HG03342 (cell line): ENCODE measurements at regions not wholly inside any gene's neighbourhood (a gene's known extent, or its start where the extent isn't known, plus 50 kb on each side); places are given as distances from the start of the nearest gene placed in this dataset.

Experiments
- ATAC-seq: cut with Tn5 transposase; IDR thresholded peaks from one replicate; pipeline ENCODE4 v1.9.1; 2021; ENCODE audit warnings: mild to moderate bottlenecking, moderate library complexity; ENCODE audit not compliant: unreplicated experiment

DNA sequence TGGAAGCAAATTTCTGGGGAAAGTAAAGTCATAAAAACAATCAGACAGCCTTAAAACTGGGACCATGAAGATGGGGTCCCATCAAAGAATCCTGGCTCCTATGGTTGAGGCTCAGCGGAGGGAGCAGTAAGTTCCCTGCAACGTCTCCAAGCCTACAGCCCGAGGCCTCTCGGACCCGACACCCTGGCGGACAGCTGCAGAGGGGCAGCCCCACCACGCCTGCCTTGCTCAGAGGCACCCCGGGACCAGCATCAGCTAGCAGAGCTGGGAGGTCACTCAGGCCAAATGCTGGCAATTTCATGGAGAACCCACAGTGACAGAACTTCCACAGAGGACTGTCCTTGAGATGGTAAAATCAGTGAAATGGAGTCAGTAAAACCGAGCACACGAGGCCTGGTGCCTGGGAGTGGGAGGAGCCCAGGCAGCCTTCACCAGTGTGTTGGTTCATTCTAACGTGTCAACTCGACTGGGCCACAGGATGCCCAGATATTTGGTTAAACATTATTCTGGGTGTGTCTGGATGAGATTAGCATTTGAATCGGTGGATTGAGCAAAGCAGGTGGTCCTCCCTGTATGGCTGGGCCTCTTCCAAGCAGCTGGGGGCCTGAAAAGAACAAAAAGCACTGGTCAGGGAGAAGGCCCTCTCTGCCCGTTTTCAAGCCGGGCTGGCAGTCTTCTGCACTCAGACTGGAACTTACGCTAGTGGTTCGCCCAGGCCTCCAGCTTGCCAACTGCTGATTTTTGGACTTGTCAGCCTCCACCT lies 96.2 kb upstream of the INSIG1 start:
- ATAC-seq = no peak

DNA sequence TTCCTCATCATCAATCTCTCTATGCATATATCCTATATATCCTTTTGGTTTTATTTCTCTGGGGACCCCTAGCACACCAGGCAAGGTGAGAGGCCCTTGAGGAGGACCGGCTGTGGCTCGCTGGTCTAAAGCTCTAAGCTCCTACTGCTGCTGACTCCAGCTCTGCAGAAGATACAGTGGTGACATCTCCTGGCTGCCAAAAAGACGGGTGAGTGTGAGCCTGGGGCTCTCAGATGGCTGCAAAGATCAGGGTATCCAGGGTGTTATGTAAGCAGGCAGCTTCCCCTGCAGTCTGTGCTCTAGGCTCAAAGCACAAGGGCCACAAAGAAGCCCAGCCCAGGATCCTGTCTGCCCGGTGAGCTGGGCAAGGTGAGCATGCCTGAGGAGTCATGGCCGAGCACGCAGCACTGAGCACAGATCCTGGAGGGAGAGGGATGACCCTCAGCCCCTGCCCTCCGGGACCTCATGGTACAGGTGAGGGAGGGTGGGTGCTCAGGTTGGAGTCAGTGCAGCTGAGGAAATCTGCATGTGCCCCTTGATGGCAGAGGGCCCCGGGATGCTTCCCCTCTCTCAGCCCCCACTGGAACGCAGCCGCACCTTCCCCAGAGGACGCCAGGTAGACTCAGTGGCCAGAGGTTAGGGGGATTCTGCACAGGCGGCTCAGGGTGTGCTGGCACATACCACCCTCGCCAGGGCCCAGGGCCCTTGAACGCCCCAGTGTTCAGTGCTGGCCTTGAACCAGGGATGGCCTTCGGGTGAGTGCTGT lies 95.4 kb upstream of the INSIG1 start:
- ATAC-seq = no peak

DNA sequence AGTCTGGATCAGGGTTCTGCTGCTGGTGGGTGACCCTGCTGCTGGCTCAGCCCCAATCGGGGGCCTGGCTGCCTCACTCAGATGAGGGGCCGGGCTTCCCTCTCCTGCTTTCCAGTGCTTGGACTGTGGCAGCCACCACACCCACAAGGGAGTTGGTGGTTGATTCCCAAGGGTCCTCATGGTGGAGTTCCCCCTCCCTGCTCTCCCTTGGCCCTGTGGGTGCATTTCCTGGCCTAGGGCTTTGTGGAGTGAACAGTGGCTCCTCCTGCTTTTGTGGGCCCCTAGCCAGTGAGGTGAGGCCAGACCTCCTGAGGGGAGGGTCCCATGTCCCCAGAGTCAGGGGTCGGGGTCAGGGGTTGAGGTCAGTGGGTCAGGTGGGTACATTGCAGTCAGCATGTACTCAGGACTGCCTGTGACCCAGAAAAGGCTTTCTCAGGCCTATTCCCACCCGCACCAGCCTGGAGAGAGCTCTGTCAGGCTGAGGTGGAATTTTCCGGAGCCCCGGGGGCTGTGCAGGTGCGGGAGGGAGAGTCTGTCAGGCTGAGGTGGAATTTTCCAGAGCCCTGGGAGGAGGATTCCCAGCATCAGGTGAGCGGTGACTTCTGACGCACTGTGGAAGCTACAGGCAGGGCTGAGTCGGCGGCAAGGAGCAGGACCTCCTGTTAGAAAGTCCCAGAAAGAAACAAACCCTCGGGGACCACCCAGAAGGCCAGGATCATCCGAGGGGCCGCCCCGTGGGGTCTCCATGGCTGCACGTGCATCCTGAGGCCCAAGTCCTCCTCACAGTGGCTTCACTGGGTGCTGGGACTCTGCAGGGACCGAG lies 94.4 kb upstream of the INSIG1 start:
- ATAC-seq = no peak

DNA sequence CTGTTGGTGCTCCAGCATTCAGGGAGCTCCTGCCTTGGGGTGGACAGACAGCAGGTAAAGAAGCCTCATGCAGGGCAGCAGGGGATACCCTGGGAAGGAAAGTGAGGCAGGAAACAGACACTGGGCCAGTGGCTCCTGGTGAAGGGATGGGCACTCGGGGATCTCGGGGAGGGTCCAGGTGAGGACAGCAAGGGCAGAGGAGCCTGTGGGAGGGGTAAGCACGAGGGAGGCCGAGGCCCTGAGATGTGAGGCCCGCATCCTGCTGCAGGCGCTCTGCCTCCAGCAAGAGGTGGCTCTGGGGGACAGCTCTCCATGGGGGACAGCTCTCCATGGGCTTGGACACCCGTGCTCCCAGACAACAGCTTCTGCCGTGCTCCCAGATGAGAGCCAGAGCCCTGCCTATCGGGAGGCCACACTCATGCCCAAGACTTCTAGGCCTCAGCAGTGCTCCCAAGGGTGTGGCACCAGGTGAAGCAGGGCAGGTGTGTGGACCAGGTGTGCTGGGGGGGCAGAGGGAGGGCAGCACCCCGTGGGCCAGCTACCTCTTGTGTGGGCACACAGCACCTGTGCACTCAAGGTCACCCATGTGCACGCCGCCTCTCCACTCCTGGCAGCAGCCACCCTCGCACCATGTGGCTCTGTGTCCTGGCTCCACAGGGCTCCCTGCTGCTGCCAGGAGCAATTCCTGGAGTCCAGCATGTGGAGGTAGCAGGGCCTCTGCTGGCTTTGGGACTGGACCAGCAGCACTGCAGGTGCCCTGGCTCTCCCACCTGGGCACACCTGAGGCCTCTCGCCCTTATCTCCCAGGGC lies 93.6 kb upstream of the INSIG1 start:
- ATAC-seq = no peak

DNA sequence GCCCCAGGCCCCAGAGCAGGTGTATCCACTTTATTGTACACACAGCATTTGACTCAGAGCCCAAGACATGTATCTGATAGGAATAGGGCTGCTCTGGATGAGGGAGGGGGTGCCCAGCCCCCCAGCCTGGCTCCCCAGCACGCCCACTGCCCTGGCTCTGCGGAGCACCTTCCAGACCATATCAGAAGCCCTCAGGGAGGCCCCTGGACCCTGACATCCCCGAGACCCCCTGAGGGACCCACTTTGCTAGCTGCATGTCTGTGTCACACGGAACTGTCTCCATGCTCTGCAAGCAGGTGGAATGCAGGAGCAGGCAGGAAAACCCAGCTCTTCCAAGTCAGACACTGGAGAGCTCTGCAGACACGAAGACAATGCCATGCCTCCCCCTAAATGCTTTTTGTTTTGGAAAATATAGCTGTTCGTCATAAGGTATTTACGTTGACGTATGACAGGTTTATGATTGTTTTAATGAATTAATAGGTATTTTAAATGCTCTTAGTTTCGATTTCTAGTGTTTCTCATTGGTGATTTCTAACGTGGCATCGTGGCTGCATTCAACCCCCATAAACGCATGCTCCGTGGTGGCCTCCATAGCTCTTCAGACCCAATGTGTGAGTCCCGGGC lies 92.8 kb upstream of the INSIG1 start:
- no peak for ATAC-seq

DNA sequence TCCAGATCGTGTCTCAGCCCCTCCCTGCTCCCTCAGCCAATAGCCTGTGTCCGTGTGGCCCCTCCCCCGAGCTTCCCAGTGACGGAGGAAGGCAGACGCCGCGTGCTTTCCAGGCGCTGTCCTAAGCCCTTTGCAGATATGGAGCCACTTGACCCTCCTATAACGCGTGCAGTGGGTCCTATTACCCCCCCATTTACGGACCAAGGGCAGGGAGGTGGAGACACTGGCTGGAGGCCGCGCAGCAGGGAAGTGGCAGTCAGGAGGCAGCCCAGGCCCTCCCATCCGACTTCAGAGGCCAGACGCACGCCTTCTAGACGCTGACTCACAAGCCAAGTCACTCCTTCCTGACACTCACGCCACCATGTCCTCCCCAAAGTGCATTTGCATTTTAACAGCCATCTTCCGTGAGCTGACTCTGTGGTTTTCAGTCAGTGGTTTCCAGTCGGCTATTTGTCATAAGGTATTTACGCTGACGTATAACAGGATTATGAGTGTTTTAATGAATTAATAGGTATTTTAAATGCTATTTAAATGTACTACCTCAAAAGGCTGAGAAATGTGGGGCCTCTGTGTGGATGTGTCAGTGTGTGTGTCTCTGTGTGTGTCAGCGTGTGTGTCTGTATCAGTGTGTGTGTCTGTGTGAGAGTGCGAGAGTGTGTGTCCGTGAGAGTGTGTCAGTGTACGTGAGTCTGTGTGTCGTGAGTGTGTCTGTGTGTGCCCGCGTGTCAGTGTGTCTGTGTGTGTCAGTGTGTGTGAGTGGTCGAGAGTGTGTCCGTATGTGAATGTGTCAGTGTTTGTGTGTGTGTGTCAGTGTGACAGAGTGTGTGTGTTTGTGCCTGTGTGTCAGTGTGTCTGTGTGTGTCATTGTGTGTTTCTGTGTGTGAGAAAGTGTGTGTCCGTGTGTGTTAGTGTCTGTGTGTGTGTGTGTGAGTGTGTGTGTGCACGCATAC lies 92.0 kb upstream of the INSIG1 start:
- peak; percentile 91 for ATAC-seq

DNA sequence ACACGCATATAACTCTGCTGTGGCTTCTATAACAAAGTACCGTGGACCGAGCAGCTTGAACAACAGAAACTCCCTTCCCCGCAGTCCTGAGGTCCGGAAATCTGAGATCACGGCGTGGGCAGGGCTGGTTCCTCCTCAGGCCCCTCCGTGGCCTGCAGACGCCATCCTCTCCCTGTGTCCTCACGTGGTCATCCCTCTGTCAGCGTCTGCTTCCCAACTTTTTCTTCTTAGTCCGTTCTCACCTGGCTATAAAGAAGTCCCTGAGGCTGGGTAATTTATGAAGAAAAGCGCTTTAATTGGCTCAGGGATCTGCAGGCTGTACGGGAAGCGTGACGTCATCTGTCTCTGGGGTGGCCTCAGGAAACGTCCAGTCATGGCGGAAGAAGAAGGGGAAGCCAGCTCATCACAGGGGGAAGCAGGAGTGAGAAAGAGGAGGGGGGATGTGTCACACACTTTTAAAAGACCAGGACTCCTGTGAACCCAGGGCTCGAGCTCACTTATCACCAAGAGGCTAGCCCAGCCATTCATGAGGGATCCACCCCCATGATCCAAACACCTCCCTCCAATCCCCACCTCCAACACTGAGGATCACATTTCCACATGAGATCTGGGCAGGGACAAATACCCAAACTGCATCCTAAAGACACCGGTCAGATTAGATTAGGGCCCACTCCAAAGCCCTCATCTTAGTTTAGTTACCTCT lies 91.2 kb upstream of the INSIG1 start:
- ATAC-seq = no peak

DNA sequence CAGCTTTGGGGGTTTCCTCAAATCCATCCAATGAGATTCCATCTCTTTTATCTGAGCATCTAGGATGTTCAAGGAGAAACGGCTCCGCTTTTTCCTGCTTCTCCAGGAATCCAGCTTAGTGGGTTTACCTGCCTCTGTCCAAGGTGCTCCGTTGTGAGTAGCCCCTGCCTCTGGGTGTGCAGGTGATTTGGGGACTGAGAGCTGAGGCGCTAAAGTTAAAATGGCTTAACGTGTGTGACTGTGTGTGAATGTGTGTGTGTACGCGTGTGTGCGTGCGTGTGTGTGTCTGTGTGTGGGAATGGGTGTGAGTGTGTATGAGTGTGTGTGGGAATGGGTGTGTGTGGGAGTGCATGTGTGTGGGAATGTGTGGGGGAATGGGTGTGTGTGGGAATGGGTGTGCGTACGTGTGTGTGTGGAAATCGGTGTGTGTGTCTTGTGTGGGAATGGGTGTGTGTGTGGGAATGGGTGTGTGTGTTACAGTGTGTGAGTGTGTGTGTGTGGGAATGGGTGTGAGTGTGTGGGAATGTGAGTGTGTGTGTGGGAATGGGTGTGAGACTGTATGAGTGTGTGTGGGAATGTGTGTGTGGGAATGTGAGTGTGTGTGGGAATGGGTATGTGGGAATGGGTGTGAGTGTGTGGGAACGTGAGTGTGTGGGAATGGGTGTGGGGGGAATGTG lies 90.2 kb upstream of the INSIG1 start:
- ATAC-seq = no peak

DNA sequence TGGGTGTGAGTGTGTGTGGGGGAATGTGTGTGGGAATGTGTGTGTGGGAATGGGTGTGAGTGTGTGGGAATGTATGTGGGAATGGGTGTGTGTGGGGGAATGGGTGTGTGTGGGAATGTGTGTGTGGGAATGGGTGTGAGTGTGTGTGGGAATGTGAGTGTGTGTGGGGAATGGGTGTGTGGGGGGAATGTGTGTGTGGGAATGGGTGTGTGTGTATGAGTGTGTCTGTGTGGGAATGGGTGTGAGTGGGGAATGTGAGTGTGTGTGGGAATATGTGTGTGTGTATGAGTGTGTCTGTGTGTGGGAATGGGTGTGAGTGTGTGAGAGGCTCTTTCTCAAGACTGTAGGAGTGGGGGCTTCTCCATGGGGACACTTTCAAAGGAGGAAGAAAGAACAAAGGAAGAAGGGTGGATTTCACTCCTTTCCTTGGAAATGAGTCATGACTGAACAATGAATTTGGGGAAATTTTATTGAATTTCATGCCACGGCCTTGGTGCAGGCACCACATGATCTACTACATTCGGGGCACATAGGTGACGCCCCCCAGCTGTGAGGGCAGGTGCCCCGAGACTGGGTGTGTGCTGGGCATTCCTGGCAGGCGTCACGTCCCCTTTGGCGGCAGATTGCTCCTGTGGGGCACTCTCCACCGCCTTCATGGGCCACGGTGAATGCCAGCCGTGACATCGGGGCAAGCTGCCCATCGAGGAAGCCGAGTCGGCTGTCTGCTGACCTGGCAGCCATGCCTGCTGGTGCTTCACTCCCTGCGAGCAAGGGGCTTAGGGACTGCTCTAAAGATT lies 88.8 kb upstream of the INSIG1 start:
- ATAC-seq = no peak

DNA sequence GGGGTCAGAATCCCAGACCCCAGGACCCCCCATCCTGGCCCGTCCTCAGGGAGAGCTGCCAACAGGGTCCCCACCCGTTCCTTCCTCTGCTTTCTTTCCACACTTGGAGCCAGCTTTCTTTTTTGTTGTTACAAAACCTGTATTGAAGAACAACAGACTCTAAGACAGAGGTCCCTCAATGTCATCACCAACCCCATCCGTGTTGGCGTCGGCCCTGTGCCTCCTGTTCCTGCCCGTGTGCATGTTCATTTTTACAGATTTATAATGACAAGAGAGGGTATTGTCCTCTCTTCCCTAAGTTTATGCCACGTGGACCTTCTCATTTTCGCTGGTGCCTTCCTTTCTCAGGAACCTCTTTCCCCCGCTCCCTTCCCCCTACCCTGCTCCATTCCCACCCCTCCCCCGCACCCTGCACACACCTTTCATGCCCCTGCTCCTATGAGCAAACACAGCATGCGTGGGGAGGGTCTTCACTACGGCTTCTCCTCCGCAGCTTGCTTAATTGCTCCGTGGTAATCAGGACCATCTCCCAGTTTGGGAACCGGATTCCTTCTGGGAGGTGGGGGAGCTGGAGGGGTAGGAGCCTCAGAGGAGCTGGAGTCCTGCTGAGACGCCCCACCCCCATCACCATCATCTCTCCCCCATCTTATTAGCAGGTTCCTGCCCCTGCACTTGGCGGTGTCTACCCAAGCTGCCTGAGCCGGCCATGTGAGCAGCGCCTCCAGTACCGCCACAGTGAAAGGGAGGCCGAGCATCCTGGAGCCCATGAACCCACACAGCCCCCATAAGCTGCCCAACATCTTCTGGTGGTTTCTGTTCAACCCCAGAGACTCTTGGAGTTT lies 88.0 kb upstream of the INSIG1 start:
- no peak for ATAC-seq

DNA sequence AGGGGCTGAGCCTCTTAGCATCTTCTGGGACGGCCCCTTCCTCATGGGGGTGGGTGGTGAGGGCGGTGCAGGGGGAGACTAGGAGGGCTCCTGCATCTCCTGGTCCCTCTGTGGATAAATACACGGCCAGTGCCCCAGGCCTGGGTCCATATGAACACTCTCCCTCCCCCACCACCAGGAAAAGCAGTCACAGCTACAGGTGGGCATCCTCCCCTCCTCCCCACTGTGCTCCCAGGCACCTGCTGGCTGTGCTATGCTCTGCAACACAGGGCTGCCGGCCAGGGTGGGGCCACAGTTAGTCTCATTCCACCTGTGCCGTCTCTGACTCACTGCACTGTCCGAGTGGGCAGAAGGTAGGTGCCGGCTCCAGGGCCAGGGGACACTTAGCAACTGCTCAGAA lies 87.3 kb upstream of the INSIG1 start:
- ATAC-seq = no peak

DNA sequence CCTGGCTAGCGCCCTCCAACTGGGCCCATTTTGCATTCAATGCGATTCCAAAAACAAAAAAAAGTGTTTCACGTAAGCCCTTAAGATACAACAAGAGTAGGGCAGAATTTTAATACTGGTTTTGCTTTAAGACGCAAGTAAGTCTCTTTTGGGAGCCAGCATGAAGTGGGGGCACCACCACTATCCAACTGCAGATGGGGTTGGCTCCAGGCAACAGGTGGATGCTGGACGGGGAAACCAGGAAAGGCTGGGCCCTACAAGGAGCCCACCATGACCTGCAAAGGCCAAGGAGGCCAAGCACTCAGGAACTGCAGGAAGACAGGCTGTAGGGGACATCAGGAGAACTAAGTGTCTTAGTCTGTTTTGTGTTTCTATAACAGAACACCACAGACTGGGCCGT lies 86.5 kb upstream of the INSIG1 start:
- no peak for ATAC-seq

DNA sequence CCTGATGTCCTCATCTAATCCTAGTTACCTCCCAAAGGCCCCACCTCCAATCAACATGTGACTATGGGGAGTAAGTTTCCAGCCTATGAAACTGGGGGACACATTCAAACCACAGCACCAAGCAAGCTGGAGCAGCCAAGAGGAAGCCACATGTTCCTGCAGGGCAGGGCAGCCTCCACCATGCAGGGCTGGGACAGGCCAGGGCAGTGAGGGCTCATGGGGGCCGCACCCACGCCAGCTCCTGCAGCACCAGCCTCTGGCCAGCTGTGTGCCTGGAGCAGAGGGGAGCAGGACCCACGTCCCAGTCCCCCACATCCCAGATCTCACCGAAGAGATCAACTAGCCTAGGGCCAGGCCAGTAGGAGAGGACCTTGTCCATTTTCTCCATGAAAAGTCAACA lies 85.9 kb upstream of the INSIG1 start:
- ATAC-seq = no peak

DNA sequence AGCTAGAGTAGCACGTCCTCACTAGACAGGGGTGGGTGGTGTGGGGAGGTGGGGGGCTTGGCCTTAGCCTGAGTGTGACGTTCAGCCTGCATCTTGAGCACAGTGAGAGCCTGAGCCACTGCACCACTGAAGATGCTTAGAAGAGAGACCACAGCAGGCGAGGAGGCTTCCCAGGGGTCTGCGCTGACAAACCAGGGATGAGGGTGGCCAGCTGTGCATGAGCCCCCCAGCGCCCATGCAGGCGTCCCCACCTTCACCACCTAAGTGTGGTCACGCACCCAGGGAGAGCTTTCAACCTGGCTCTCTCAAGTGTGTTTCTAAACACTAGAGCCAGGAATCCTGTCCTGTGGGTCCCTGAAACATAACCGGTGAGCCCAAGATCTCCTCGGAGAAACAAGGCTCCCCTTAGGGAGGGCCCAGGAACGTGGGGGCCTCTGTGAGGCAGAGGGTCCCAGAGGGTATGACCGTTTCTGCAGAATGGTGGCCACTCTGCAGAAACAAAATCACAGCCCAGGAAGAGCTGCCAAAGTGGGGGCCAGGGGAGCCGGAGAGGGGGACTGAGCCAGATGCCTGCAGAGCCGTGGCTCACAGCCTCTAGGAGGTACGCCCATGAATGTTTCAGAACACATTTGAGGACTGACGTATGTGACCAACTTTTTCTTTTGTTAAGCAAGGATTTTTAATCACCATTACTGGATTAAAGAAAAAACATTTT lies 85.2 kb upstream of the INSIG1 start:
- no peak for ATAC-seq

DNA sequence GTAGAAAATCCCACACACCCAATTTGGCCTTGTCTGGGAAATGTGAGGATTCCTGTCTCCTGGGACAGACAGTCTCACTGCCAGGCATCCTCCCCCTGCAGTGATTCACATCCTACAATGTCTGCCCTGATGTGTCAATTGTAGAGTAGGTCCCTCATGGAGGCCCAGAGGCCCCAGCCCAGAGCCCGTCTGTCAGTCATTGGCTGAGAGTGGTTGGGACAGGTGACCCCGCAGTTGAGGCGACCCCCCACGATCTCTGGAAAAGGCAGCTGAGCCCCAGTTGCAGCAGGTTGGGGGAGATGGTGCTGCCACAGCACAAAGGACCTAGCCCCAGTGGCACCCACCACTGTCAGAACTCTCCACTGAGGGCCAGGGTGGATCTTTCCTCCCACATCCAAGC lies 84.3 kb upstream of the INSIG1 start:
- no peak for ATAC-seq
